ENCODE measurements at regions not wholly inside any gene's neighbourhood (a gene's known extent, or its start where the extent isn't known, plus 50 kb on each side); places are given as distances from the start of the nearest gene placed in this dataset.
A peak's percentile ranks its signal among the peaks of the same experiment; 100 is the strongest.

GRCh38 chr3:31373681-31374080, 159.0 kb upstream of the STT3B start:
- DNase-seq (ENCODE audit: low read depth in 2 of 2), result no peak

GRCh38 chr3:31377045-31377642, 155.6 kb upstream of the STT3B start:
- peak in 1 of 2 donors; percentile 82 for DNase-seq (ENCODE audit: low read depth in 2 of 2)

- no peak for DNase-seq (ENCODE audit: low read depth in 2 of 2)
Observed at GRCh38 chr3:31378231-31378630, 154.5 kb upstream of the STT3B start.

GRCh38 chr3:31379598-31379997, 153.1 kb upstream of the STT3B start:
- DNase-seq (ENCODE audit: low read depth in 2 of 2), result no peak

GRCh38 chr3:31382856-31383255, 149.9 kb upstream of the STT3B start:
- no peak for DNase-seq (ENCODE audit: low read depth in 2 of 2)

GRCh38 chr3:31384117-31384516, 148.6 kb upstream of the STT3B start:
- peak; percentile 41 to 55 for DNase-seq (ENCODE audit: low read depth in 2 of 2)

- DNase-seq (ENCODE audit: low read depth in 2 of 2), result no peak
Observed at GRCh38 chr3:31389939-31390338, 142.8 kb upstream of the STT3B start.

- DNase-seq (ENCODE audit: low read depth in 2 of 2), result no peak
Observed at GRCh38 chr3:31390466-31390865, 142.3 kb upstream of the STT3B start.

GRCh38 chr3:31391150-31391549, 141.6 kb upstream of the STT3B start:
- DNase-seq (ENCODE audit: low read depth in 2 of 2), result no peak

- no peak for DNase-seq (ENCODE audit: low read depth in 2 of 2)
Observed at GRCh38 chr3:31392568-31392967, 140.2 kb upstream of the STT3B start.

GRCh38 chr3:31399271-31399670, 133.5 kb upstream of the STT3B start:
- DNase-seq (ENCODE audit: low read depth in 2 of 2), result no peak

- peak; percentile 7 to 90 for DNase-seq (ENCODE audit: low read depth in 2 of 2)
Observed at GRCh38 chr3:31402117-31402516, 130.6 kb upstream of the STT3B start.

GRCh38 chr3:31403197-31403596, 129.5 kb upstream of the STT3B start:
- DNase-seq (ENCODE audit: low read depth in 2 of 2), result no peak

- DNase-seq (ENCODE audit: low read depth in 2 of 2), result no peak
Observed at GRCh38 chr3:31404871-31405270, 127.9 kb upstream of the STT3B start.

GRCh38 chr3:31405515-31405914, 127.2 kb upstream of the STT3B start:
- no peak for DNase-seq (ENCODE audit: low read depth in 2 of 2)

GRCh38 chr3:31406896-31407295, 125.8 kb upstream of the STT3B start:
- no peak for DNase-seq (ENCODE audit: low read depth in 2 of 2)

GRCh38 chr3:31407665-31408064, 125.1 kb upstream of the STT3B start:
- DNase-seq (ENCODE audit: low read depth in 2 of 2), result no peak

- no peak for DNase-seq (ENCODE audit: low read depth in 2 of 2)
Observed at GRCh38 chr3:31408720-31409119, 124.0 kb upstream of the STT3B start.

GRCh38 chr3:31409389-31409788, 123.3 kb upstream of the STT3B start:
- DNase-seq (ENCODE audit: low read depth in 2 of 2), result no peak

GRCh38 chr3:31409866-31410265, 122.9 kb upstream of the STT3B start:
- DNase-seq (ENCODE audit: low read depth in 2 of 2), result no peak

- no peak for DNase-seq (ENCODE audit: low read depth in 2 of 2)
Observed at GRCh38 chr3:31410411-31410810, 122.3 kb upstream of the STT3B start.

GRCh38 chr3:31412832-31413231, 119.9 kb upstream of the STT3B start:
- DNase-seq (ENCODE audit: low read depth in 2 of 2), result peak in 1 of 2 donors; percentile 33

- no peak for DNase-seq (ENCODE audit: low read depth in 2 of 2)
Observed at GRCh38 chr3:31413515-31413914, 119.2 kb upstream of the STT3B start.

GRCh38 chr3:31416980-31417379, 115.7 kb upstream of the STT3B start:
- no peak for DNase-seq (ENCODE audit: low read depth in 2 of 2)

Measured in lung microvascular endothelial cell (primary cell).